Transverse colon (tissue), 4 donors: ENCODE measurements at regions not wholly inside any gene's neighbourhood (a gene's known extent, or its start where the extent isn't known, plus 50 kb on each side); places are given as distances from the start of the nearest gene placed in this dataset.

Source experiments
- DNase-seq: peaks from one replicate; pipeline ENCODE4 v3.0.0-alpha.2; 2019
- H3K27ac ChIP-seq, 4 donors: fragments of 200-600 bp; sonication (generic); 2 replicates each; pipeline ENCODE4 v1.5.1; 2016 to 2018; ENCODE audit warnings: inconsistent platforms in 4 of 4
- H3K27me3 ChIP-seq: fragments of 200-600 bp; sonication (generic); 2 replicates; pipeline ENCODE4 v1.5.1; 2017; ENCODE audit warnings: inconsistent platforms
- H3K36me3 ChIP-seq, 4 donors: fragments of 200-600 bp; sonication (generic); 2 replicates each; pipeline ENCODE4 v1.5.1; 2017 to 2019; ENCODE audit warnings: inconsistent platforms in 4 of 4
- H3K4me1 ChIP-seq, 4 donors: fragments of 200-600 bp; sonication (generic); 2 replicates each; pipeline ENCODE4 v1.5.1; 2017 to 2020; ENCODE audit warnings: inconsistent platforms in 4 of 4
- H3K4me3 ChIP-seq, 4 donors: fragments of 200-600 bp; sonication (generic); 1 replicate in 1 of 4; 2 replicates in 3 of 4; pipeline versions ENCODE4 v1.5.1 to v1.6.1; 2017 to 2019; ENCODE audit warnings: inconsistent platforms in 4 of 4
- H3K9me3 ChIP-seq, 2 donors: fragments of 200-600 bp; sonication (generic); 2 replicates each; pipeline ENCODE4 v1.5.1; 2017 to 2019; ENCODE audit warnings: inconsistent platforms in 2 of 2
- CTCF ChIP-seq, 5 experiments: fragments of 200-600 bp in 3 of 5; fragments of 450-650 bp in 2 of 5; sonication (generic) in 3 of 5; IDR thresholded peaks; 1 replicate in 2 of 5; 2 replicates in 3 of 5; pipeline ENCODE4 v1.5.1; 2016 to 2017; ENCODE audit warnings: antibody characterized with exemption in 5 of 5, inconsistent platforms in 3 of 5, mild to moderate bottlenecking in 2 of 5, moderate library complexity in 1 of 5
- EP300 ChIP-seq: sonication (generic); formaldehyde crosslinking; IDR thresholded peaks from one replicate; pipeline ENCODE4 v1.6.1; 2017; ENCODE audit warnings: antibody characterized with exemption, low read depth
- POLR2A ChIP-seq: fragments of 450-650 bp; IDR thresholded peaks from one replicate; pipeline ENCODE4 v1.6.1; 2016; ENCODE audit warnings: antibody characterized with exemption, mild to moderate bottlenecking, moderate library complexity
- POLR2AphosphoS5 ChIP-seq, 3 donors: sonication (generic); formaldehyde crosslinking; IDR thresholded peaks; one replicate each; pipeline ENCODE4 v1.6.1; 2016; ENCODE audit warnings: antibody characterized with exemption in 3 of 3
- WGBS, 2 donors: methylation state at CpG; one replicate each; pipeline ENCODE4 v1.1.5; 2018; ENCODE audit warnings: low coverage in 1 of 2; 5-methylcytosine and 5-hydroxymethylcytosine counted together
- in situ Hi-C, 4 donors: fragments of 200-750 bp; cut with MboI; loops; one replicate each; pipeline versions ENCODE4 v1.15.0 to v1.15.1; 2017; ENCODE audit warnings: low sequenced_read_pairs in 3 of 4, low pct_ligation_motif_present in 1 of 4, low pct_unique_long_range_greater_than_20kb in 1 of 4
- intact Hi-C: fragments of 100-400 bp; cut with DNase I; formaldehyde crosslinking; loops from one replicate; pipeline ENCODE4 v1.15.1; 2023; ENCODE audit warnings: low total_unique reads

GRCh38 chr21:15515908-15516307, 213.9 kb upstream of the USP25 start:
- Histone ChIP-seq H3K27me3 (no peaks in the 10 kb centered on the region), H3K4me1 (peaks cover 0 to 11% (median 4%) of the 10 kb centered on the region in 4 donors), H3K9me3 (no peaks in the 10 kb centered on the region), H3K36me3 (no peaks in the 10 kb centered on the region), H3K27ac (no peak overlapping the region), H3K4me3 (no peak overlapping the region)
- in situ Hi-C loops (no loop called here), intact Hi-C loops (no loop called here)
- no peak for DNase-seq
- 52 to 74% methylated on average over 2 of the region's 2 CpGs for WGBS, 2 donors
- TF ChIP-seq CTCF (IDR thresholded peaks at IDR 0.05), result no peak
- TF ChIP-seq EP300, result no peak

GRCh38 chr21:15517394-15517793, 212.4 kb upstream of the USP25 start:
- in situ Hi-C loops (no loop called here), intact Hi-C loops (no loop called here)
- no peaks in the 10 kb centered on the region for H3K36me3 ChIP-seq
- no peaks in the 10 kb centered on the region for H3K27me3 ChIP-seq
- no peaks in the 10 kb centered on the region for H3K9me3 ChIP-seq
- no peak for TF ChIP-seq POLR2AphosphoS5 (IDR thresholded peaks at IDR 0.05)
- no peak for TF ChIP-seq CTCF (IDR thresholded peaks at IDR 0.05)
- TF ChIP-seq POLR2A, result no peak
- no peak for TF ChIP-seq EP300
- no peak overlapping the region for H3K4me3 ChIP-seq
- H3K27ac ChIP-seq, result no peak overlapping the region
- peaks cover 0 to 11% (median 4%) of the 10 kb centered on the region in 4 donors for H3K4me1 ChIP-seq
- no peak for DNase-seq

GRCh38 chr21:15520811-15521643, 208.8 kb upstream of the USP25 start:
- DNase-seq, result no peak
- in situ Hi-C loops, result no loop called here

GRCh38 chr21:15521644-15522001, 208.2 kb upstream of the USP25 start:
- TF ChIP-seq CTCF (IDR thresholded peaks at IDR 0.05) (no peak), POLR2A (no peak), POLR2AphosphoS5 (IDR thresholded peaks at IDR 0.05) (no peak), EP300 (no peak)
- DNase-seq, result no peak
- in situ Hi-C loops, result no loop called here
- Histone ChIP-seq H3K27me3 (no peaks in the 10 kb centered on the region), H3K4me3 (no peak overlapping the region), H3K4me1 (no peaks in the 10 kb centered on the region), H3K36me3 (no peaks in the 10 kb centered on the region), H3K27ac (no peak overlapping the region), H3K9me3 (no peaks in the 10 kb centered on the region)
- intact Hi-C loops, result no loop called here
- 91 to 100% methylated on average over 1 to 5 of the region's 5 CpGs for WGBS, 2 donors

More at GRCh38 chr21:15520811-15521643, 208.8 kb upstream of the USP25 start:
- H3K9me3 ChIP-seq, result no peaks in the 10 kb centered on the region
- intact Hi-C loops, result no loop called here
- no peak overlapping the region for H3K4me3 ChIP-seq
- TF ChIP-seq POLR2AphosphoS5 (IDR thresholded peaks at IDR 0.05) (no peak), CTCF (IDR thresholded peaks at IDR 0.05) (peak in 1 of 5 experiments; percentile 19)
- no peaks in the 10 kb centered on the region for H3K27me3 ChIP-seq
- no peak overlapping the region for H3K27ac ChIP-seq
- whole genome bisulfite sequencing, 2 donors, result 64 to 83% methylated on average over 3 to 4 of the region's 4 CpGs
- no peaks in the 10 kb centered on the region for H3K36me3 ChIP-seq
- no peaks in the 10 kb centered on the region for H3K4me1 ChIP-seq
